Gastrocnemius medialis (tissue), 4 donors: ENCODE measurements at regions not wholly inside any gene's neighbourhood (a gene's known extent, or its start where the extent isn't known, plus 50 kb on each side); places are given as distances from the start of the nearest gene placed in this dataset.

ENCODE experiments used
- ATAC-seq, 2 donors: fragments of 150-250 bp; one replicate each; pipeline ENCODE4 v1.9.1; 2016
- DNase-seq, 2 donors: peaks; one replicate each; pipeline ENCODE4 v3.0.0-alpha.2; 2019
- H3K27ac ChIP-seq, 4 donors: fragments of 200-600 bp; sonication (generic); 1 replicate in 1 of 4; 2 replicates in 3 of 4; pipeline ENCODE4 v1.5.1; 2016 to 2018; ENCODE audit warnings: mild to moderate bottlenecking in 2 of 4, moderate library complexity in 1 of 4
- H3K27me3 ChIP-seq, 3 donors: fragments of 200-600 bp; sonication (generic) in 2 of 3; 1 replicate in 1 of 3; 2 replicates in 2 of 3; pipeline versions ENCODE4 v1.5.1 to v1.6.0; 2016 to 2019; ENCODE audit warnings: mild to moderate bottlenecking in 1 of 3, moderate library complexity in 1 of 3
- H3K36me3 ChIP-seq, 2 donors: fragments of 200-600 bp; sonication (generic) in 1 of 2; one replicate each; pipeline ENCODE4 v1.5.1; 2017 to 2018
- H3K4me1 ChIP-seq, 2 donors: fragments of 200-600 bp; sonication (generic) in 1 of 2; one replicate each; pipeline ENCODE4 v1.5.1; 2016 to 2017; ENCODE audit warnings: mild to moderate bottlenecking in 2 of 2
- H3K4me3 ChIP-seq, 4 donors: fragments of 200-600 bp; sonication (generic) in 3 of 4; 1 replicate in 1 of 4; 2 replicates in 3 of 4; pipeline ENCODE4 v1.5.1; 2016 to 2019; ENCODE audit warnings: mild to moderate bottlenecking in 2 of 4
- H3K9me3 ChIP-seq, 3 donors: fragments of 200-600 bp; sonication (generic) in 2 of 3; 1 replicate in 1 of 3; 2 replicates in 2 of 3; pipeline ENCODE4 v1.5.1; 2016 to 2019
- CTCF ChIP-seq, 5 experiments: fragments of 450-650 bp in 3 of 5; fragments of 200-600 bp in 2 of 5; sonication (generic) in 2 of 5; IDR thresholded peaks in 4 of 5; conservative IDR thresholded peaks in 1 of 5; 1 replicate in 4 of 5; 2 replicates in 1 of 5; pipeline ENCODE4 v1.5.1; 2016 to 2019; ENCODE audit warnings: antibody characterized with exemption in 5 of 5, mild to moderate bottlenecking in 3 of 5, moderate library complexity in 3 of 5
- POLR2A ChIP-seq, 2 donors: fragments of 450-650 bp; IDR thresholded peaks; one replicate each; pipeline ENCODE4 v1.6.1; 2017; ENCODE audit warnings: antibody characterized with exemption in 2 of 2, mild to moderate bottlenecking in 2 of 2, moderate library complexity in 2 of 2
- in situ Hi-C, 4 donors: fragments of 200-750 bp; cut with MboI; loops; one replicate each; pipeline versions ENCODE4 v1.15.0 to v1.8.0; 2017; ENCODE audit warnings: low sequenced_read_pairs in 4 of 4
- intact Hi-C: fragments of 100-400 bp; cut with DNase I; formaldehyde crosslinking; loops from one replicate; pipeline ENCODE4 v1.15.1; 2023; ENCODE audit warnings: low total_unique reads

GRCh38 chr6:144729502-144729901 lies 444.4 kb downstream of the UTRN start:
- H3K36me3 ChIP-seq: peaks cover 0 to 11% of the 10 kb centered on the region in 2 donors
- intact Hi-C loops: no loop called here
- H3K27me3 ChIP-seq: no peaks in the 10 kb centered on the region
- ATAC-seq (no peak), DNase-seq (no peak)
- H3K4me3 ChIP-seq: no peak overlapping the region
- no peak overlapping the region for H3K27ac ChIP-seq
- TF ChIP-seq CTCF (IDR thresholded peaks at IDR 0.05 in 4 of 5, conservative IDR thresholded peaks at IDR 0.05 in 1 of 5) (no peak), POLR2A (IDR thresholded peaks at IDR 0.05) (no peak)
- in situ Hi-C loops: no loop called here
- no peaks in the 10 kb centered on the region for H3K9me3 ChIP-seq
- H3K4me1 ChIP-seq: no peaks in the 10 kb centered on the region

GRCh38 chr6:144730088-144730645 lies 445.0 kb downstream of the UTRN start:
- DNase-seq (no peak), ATAC-seq (no peak)
- no peaks in the 10 kb centered on the region for H3K27me3 ChIP-seq
- no peak overlapping the region for H3K4me3 ChIP-seq
- TF ChIP-seq POLR2A (IDR thresholded peaks at IDR 0.05) (no peak), CTCF (IDR thresholded peaks at IDR 0.05 in 4 of 5, conservative IDR thresholded peaks at IDR 0.05 in 1 of 5) (no peak)
- no peaks in the 10 kb centered on the region for H3K9me3 ChIP-seq
- in situ Hi-C loops: no loop called here
- H3K36me3 ChIP-seq: peaks cover 0 to 11% of the 10 kb centered on the region in 2 donors
- H3K27ac ChIP-seq: no peak overlapping the region
- no peaks in the 10 kb centered on the region for H3K4me1 ChIP-seq
- intact Hi-C loops: no loop called here

- Histone ChIP-seq H3K27ac (no peak overlapping the region), H3K9me3 (no peaks in the 10 kb centered on the region), H3K4me1 (no peaks in the 10 kb centered on the region), H3K36me3 (peaks cover 0 to 11% of the 10 kb centered on the region in 2 donors), H3K4me3 (no peak overlapping the region), H3K27me3 (no peaks in the 10 kb centered on the region)
- TF ChIP-seq POLR2A (IDR thresholded peaks at IDR 0.05) (no peak), CTCF (IDR thresholded peaks at IDR 0.05 in 4 of 5, conservative IDR thresholded peaks at IDR 0.05 in 1 of 5) (no peak)
- no peak for DNase-seq
- no peak for ATAC-seq
- in situ Hi-C loops: no loop called here
- intact Hi-C loops: no loop called here
These were observed 446.1 kb downstream of the UTRN start for GRCh38 chr6:144731229-144731628.

GRCh38 chr6:144736763-144737162 lies 451.6 kb downstream of the UTRN start:
- no peaks in the 10 kb centered on the region for H3K4me1 ChIP-seq
- H3K36me3 ChIP-seq: peaks cover 0 to under 1% of the 10 kb centered on the region in 2 donors
- DNase-seq (no peak), ATAC-seq (no peak)
- TF ChIP-seq CTCF (IDR thresholded peaks at IDR 0.05 in 4 of 5, conservative IDR thresholded peaks at IDR 0.05 in 1 of 5): no peak
- TF ChIP-seq POLR2A (IDR thresholded peaks at IDR 0.05): no peak
- H3K27me3 ChIP-seq: no peaks in the 10 kb centered on the region
- H3K27ac ChIP-seq: no peak overlapping the region
- in situ Hi-C loops (no loop called here), intact Hi-C loops (no loop called here)
- no peak overlapping the region for H3K4me3 ChIP-seq
- H3K9me3 ChIP-seq: no peaks in the 10 kb centered on the region

- no peaks in the 10 kb centered on the region for H3K4me1 ChIP-seq
- H3K9me3 ChIP-seq: no peaks in the 10 kb centered on the region
- no peaks in the 10 kb centered on the region for H3K27me3 ChIP-seq
- H3K27ac ChIP-seq: no peak overlapping the region
- intact Hi-C loops (no loop called here), in situ Hi-C loops (no loop called here)
- no peaks in the 10 kb centered on the region for H3K36me3 ChIP-seq
- TF ChIP-seq POLR2A (IDR thresholded peaks at IDR 0.05) (no peak), CTCF (IDR thresholded peaks at IDR 0.05 in 4 of 5, conservative IDR thresholded peaks at IDR 0.05 in 1 of 5) (no peak)
- DNase-seq (no peak), ATAC-seq (no peak)
- H3K4me3 ChIP-seq: no peak overlapping the region
These were observed 452.9 kb downstream of the UTRN start for GRCh38 chr6:144737998-144738397.
